Activated naive CD4-positive, alpha-beta T cell treated with anti-CD3 and anti-CD28 coated beads for 36 hours (primary cell): ENCODE measurements at regions not wholly inside any gene's neighbourhood (a gene's known extent, or its start where the extent isn't known, plus 50 kb on each side); places are given as distances from the start of the nearest gene placed in this dataset.
"Not testable (repeated sequence)": the region's sequence is repeated elsewhere in the genome, so short reads cannot be mapped to it uniquely, and the experiment has no call there.

Experiments
- CTCF ChIA-PET: fragments of 350-600 bp; sonication (Branson Sonifier 250); formaldehyde crosslinking; loops from one replicate; lab custom pipeline; 2021; ENCODE audit warnings: antibody characterized with exemption; lab: Charles Lee
- DNase-seq: peaks from one replicate; pipeline ENCODE4 v3.0.0-alpha.2; 2020
- H3K27ac Mint-ChIP-seq: one replicate; pipeline ENCODE4 v1.8.0; 2021; ENCODE audit warnings: mild to moderate bottlenecking, mixed read lengths
- H3K27me3 Mint-ChIP-seq: one replicate; pipeline ENCODE4 v1.8.0; 2021; ENCODE audit warnings: low read depth, mixed read lengths
- H3K36me3 Mint-ChIP-seq: one replicate; pipeline ENCODE4 v1.8.0; 2021; ENCODE audit warnings: low read depth, mixed read lengths
- H3K4me1 Mint-ChIP-seq: one replicate; pipeline ENCODE4 v1.8.0; 2021; ENCODE audit warnings: low read depth, mixed read lengths
- H3K4me3 Mint-ChIP-seq: one replicate; pipeline ENCODE4 v1.8.0; 2021; ENCODE audit warnings: mild to moderate bottlenecking, moderate library complexity, mixed read lengths
- H3K9me3 Mint-ChIP-seq: one replicate; pipeline ENCODE4 v1.8.0; 2021; ENCODE audit warnings: mixed read lengths
- intact Hi-C: fragments of 100-400 bp; cut with micrococcal nuclease; formaldehyde crosslinking; loops from one replicate; pipeline ENCODE4 v1.15.1; 2023

DNA sequence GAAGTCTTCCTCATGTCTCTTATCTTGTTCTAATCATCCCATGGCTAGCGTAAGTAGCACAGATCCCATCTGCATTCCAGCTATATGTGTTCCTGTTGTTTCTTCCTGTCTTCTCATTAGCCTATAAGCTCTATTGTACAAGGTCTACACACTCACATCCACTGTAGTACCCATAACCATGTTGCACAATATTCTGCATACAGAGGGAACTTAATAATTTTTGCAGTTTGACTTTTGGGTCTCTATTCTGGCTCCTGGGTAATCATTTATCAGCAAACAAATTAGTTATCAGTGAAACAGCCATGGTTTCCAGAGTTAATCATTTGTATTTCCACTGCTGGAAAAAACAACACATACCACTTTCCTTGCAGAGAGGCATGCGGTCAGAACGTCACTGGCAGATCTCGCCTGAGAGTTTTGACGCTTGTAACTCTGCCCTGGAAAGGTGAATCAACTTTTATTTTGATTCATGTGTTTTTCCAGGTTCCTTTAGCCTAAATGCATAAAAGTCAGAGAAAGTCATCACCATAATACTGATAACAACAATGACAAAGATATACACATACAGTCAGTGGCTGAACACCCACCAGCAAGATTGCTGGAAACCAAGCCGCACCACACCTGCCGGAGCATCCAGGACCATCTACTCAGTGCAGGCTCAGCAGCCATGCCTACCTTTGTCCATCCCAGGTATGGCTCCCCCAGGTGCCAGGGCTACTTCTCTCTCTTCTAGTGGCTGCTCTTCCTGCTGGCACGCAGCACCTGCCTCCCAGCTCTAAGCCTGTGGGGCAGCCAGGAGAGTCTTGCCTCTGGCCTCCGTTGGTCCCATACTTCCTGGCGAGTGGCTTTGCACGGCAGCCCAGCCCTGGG is 158.2 kb downstream of the QRSL1 start:
- Mint-ChIP-seq H3K9me3 (no peaks in the 10 kb centered on the region), H3K27me3 (peaks cover 9% of the 10 kb centered on the region), H3K4me3 (no peak overlapping the region), H3K27ac (no peak overlapping the region), H3K36me3 (no peaks in the 10 kb centered on the region), H3K4me1 (no peaks in the 10 kb centered on the region)
- CTCF ChIA-PET: no interaction called here
- no peak for DNase-seq
- intact Hi-C loops: no loop called here

DNA sequence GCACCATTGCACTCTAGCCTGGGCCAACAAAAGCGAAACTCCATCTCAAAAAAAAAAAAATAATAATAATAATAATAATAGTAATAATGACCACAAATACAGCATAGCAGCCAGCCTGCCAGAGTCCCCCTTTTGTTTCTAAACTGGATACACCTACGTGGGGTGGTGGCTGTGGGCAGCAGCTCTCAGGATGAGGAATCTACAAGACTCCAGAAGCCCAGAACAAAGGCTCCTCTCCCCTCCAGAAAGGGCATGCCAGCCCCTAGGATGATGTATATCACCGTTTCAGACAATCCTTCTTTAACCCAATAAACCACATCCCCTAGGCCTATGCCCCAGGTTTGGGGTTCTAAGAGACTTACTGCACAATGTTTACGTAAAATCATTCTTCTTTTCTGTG is 155.9 kb downstream of the QRSL1 start:
- intact Hi-C loops: no loop called here
- peaks cover 5% of the 10 kb centered on the region for H3K27me3 Mint-ChIP-seq
- no peak overlapping the region for H3K27ac Mint-ChIP-seq
- H3K9me3 Mint-ChIP-seq: no peaks in the 10 kb centered on the region
- CTCF ChIA-PET: no interaction called here
- no peaks in the 10 kb centered on the region for H3K36me3 Mint-ChIP-seq
- H3K4me3 Mint-ChIP-seq: no peak overlapping the region
- H3K4me1 Mint-ChIP-seq: no peaks in the 10 kb centered on the region
- DNase-seq: no peak

DNA sequence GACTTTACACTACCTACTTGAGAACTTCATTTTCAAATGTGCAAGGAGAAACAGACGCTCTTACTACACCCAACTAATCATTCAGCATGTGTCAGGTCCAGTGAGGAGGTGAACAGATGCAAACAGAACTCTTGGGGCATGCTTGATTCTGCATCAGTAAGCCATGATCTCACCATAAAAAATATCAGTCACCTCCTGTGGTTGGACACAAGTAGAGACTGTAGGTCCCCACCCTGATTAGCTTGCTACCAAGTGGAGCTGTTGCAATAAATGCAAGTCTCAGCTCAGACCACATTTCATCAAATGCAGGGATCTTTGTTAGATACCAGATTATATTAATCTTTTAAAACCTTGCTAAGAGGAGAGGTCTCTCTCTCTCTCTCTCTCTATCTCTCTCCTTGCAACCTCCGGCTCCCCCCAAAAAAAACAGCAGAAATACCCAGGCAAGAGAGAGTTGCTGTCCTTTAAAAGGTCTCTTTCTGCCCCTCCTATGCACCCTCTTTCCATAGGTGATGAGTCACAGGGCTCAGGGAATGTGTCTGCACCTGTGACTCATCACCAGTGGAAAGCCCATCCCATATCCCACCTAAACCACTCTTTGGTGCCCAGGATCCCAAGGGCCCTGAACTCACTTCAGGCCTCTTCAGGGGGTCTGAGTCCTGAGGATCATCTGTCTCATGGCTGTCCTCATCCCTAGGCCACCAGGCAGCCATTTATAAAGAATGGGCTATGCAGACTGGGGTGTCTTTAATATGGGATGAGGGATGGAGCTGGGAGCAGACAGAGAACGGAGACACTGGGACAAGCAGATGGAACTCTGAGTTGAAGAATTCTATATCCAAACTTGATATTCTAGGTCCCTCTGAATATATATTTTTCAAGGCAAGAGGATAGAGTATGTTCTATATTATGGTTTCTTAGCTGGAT is 154.5 kb downstream of the QRSL1 start:
- peaks cover 5% of the 10 kb centered on the region for H3K27me3 Mint-ChIP-seq
- H3K9me3 Mint-ChIP-seq: peaks cover 9% of the 10 kb centered on the region
- CTCF ChIA-PET: no interaction called here
- no peak overlapping the region for H3K27ac Mint-ChIP-seq
- peaks cover 1% of the 10 kb centered on the region for H3K36me3 Mint-ChIP-seq
- intact Hi-C loops: no loop called here
- no peak for DNase-seq
- no peaks in the 10 kb centered on the region for H3K4me1 Mint-ChIP-seq
- no peak overlapping the region for H3K4me3 Mint-ChIP-seq

DNA sequence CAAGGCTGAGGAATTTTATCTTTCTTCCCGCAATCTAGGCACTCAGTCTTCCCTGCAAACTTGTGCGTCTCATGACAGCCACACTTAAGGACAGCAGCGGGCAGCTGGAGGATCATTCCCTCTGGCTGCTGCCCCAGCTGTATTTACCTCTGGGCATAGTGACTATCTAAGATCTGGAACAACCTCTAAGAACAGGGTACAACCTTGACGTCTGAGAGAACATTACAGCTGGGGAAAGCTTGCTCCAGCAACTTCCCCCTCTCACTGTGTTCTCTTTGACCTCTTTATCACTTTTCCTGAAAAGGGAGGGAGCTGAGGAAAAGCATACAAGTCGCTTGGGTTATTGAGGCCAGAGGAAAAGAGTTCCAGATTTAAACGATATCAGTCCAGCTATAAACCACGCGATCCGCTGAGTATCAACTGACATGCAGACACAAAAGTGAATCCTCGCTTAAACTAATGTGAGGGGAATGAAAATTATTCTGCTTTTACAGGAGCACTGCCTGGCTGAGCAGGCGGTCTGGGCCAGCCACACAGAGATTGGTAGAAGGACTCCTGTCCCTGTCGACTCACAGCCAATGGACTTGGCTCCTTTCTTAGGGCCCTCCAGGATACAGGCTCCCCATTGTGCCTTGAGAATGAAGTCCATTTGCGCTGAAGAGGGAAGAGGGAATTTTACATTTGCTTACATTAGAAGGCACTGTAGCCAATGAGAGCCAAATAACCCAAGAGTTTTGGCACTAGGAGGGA is 153.3 kb downstream of the QRSL1 start:
- Mint-ChIP-seq H3K27ac (no peak overlapping the region), H3K9me3 (peaks cover 10% of the 10 kb centered on the region), H3K4me1 (no peaks in the 10 kb centered on the region), H3K27me3 (peaks cover 8% of the 10 kb centered on the region), H3K4me3 (no peak overlapping the region), H3K36me3 (peaks cover 1% of the 10 kb centered on the region)
- intact Hi-C loops: no loop called here
- no peak for DNase-seq
- CTCF ChIA-PET: no interaction called here

DNA sequence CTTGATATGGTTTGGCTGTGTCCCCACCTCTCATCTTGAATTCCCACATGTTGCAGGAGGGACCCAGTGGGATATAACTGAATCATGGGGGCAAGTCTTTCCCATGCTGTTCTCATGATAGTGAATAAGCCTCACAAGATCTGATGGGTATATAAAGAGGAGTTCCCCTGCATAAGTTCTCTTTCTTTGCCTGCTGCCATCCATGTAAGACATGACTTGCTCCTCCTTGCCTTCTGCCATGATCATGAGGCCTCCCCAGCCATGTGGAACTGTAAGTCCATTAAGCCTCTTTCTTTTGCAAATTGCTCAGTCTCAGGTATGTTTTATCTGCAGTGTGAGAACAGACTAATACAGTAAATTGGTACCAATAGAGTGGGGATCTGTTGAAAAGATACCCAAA is 150.2 kb downstream of the QRSL1 start:
- H3K36me3 Mint-ChIP-seq, H3K9me3 Mint-ChIP-seq, intact Hi-C loops, H3K27ac Mint-ChIP-seq, H3K4me1 Mint-ChIP-seq, H3K4me3 Mint-ChIP-seq, H3K27me3 Mint-ChIP-seq, CTCF ChIA-PET, DNase-seq: not testable (repeated sequence)

DNA sequence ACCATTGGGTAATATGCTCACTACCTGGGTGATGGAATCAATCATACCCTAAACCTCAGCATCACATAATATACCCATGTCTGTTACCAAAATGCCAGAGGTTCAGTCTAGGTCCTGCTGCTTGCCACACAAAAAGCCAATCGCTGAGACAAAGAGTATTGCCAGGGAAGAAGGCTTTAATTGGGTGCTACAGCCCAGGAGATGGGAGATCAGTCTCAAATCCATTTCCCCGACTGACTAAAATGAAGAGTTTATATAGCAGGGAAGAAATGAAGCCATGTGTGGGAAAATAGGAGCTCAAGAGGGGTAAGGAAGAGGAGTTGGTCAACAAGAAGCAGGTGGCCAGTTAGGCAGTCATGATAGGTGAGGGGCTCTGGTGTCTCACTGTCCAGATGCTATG is 149.6 kb downstream of the QRSL1 start:
- Mint-ChIP-seq H3K36me3 (peaks cover 1% of the 10 kb centered on the region), H3K9me3 (peaks cover 10% of the 10 kb centered on the region), H3K27me3 (peaks cover 5% of the 10 kb centered on the region), H3K4me3 (no peak overlapping the region), H3K4me1 (no peaks in the 10 kb centered on the region), H3K27ac (no peak overlapping the region)
- intact Hi-C loops: no loop called here
- DNase-seq: no peak
- CTCF ChIA-PET: no interaction called here

DNA sequence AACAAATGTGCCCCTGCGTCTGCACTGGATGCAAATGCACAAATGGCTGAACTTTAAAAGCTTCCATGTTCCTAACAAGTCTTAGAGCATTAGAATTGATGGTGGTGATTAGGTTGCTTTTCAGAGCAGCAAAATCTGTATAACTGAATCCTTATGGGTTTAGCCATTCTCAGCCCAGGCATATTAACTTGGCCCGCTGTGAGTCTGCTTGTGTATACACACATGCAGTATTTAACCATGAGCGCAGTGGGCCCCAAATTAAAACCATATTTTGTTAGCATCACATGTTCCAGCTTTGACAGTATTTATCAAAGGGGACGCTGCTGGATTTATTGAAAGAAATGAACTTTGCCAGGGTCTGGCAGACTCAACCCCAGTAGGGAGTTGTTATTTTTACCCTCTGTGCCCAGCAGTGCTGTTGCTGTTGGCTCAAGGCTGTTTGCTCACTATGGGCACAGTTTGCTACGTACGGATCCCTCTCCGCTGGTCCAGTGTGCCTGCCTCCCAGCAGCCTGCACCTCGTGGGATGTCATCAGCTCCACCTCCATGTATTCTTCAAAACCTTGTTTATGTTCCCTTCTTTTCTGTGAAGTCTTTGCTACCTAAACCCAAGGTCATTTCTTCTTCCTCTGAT is 144.7 kb downstream of the QRSL1 start:
- no peaks in the 10 kb centered on the region for H3K36me3 Mint-ChIP-seq
- no peak overlapping the region for H3K27ac Mint-ChIP-seq
- intact Hi-C loops: no loop called here
- peaks cover 7% of the 10 kb centered on the region for H3K9me3 Mint-ChIP-seq
- peaks cover 9% of the 10 kb centered on the region for H3K27me3 Mint-ChIP-seq
- DNase-seq: no peak
- no peak overlapping the region for H3K4me3 Mint-ChIP-seq
- CTCF ChIA-PET: interaction anchor here (0.6 kb wide), 1 partner anchor 329 kb away, joined by 4 read pairs; no protein-coding TSS in a partner anchor
- no peaks in the 10 kb centered on the region for H3K4me1 Mint-ChIP-seq

DNA sequence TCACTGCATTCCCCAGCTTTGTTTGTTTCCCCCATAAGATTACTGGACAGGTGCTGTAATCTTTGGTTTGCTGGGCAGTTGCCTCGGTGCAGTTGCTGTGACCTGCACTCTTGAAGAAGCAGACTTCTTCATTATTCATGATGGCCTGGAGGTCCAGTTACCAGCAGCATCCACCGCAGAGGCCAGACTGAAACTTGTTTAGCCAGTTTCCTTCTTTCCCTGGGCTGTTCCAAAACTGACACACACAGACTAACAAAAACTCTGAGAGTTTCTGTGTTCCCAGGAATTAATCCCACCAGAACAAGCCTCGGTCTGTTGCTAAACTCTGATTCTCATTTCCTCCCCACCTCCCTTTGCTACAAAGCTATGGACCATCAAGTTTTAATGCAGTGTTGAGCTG is 144.1 kb downstream of the QRSL1 start:
- no peaks in the 10 kb centered on the region for H3K4me1 Mint-ChIP-seq
- DNase-seq: no peak
- no peak overlapping the region for H3K27ac Mint-ChIP-seq
- intact Hi-C loops: no loop called here
- H3K4me3 Mint-ChIP-seq: no peak overlapping the region
- H3K9me3 Mint-ChIP-seq: peaks cover 5% of the 10 kb centered on the region
- no peaks in the 10 kb centered on the region for H3K36me3 Mint-ChIP-seq
- peaks cover 7% of the 10 kb centered on the region for H3K27me3 Mint-ChIP-seq
- CTCF ChIA-PET: interaction anchor here (0.6 kb wide), 1 partner anchor 328 kb away, joined by 4 read pairs; no protein-coding TSS in a partner anchor

DNA sequence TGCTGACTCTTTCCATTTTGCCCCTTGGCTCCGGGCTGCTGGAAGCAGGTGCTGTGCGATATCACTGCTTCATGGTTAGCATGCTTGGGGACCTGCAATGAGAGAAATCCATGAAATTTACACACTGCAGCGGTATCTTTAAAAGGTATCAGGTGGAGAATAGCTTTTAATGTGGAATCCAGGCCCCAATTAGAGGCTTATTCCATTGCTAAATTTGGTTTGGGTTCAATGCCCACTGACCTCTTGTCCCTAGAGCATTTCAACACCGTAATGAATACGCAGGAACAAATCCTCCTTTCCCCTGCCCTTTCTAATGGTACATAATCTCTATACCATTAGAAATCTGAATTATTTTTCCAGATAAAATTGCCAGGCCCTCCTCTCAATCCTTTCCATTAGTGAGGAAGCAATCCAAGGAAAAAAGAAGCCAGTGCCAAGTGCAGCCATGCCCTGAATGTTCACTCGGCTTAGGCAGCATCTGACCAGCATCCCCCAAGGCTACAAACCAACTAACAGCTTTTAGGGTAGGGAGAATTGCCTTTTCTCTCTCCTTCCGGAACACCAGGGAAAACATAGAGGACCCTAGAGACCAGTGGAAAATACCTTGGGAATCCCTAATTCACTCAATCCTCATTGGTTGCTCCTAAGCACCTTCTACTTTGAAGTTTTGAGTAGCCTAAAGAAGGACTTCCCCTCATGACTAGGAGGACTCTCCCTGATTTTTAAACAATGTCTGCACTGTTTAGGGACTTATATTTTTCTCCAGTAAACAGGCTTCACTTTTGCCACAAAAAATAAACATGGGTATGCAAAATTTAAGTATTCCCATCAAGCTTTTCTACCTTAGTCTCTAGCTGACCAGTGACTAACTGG is 143.1 kb downstream of the QRSL1 start:
- no peaks in the 10 kb centered on the region for H3K4me1 Mint-ChIP-seq
- H3K4me3 Mint-ChIP-seq: no peak overlapping the region
- peaks cover 6% of the 10 kb centered on the region for H3K27me3 Mint-ChIP-seq
- peaks cover 5% of the 10 kb centered on the region for H3K9me3 Mint-ChIP-seq
- H3K36me3 Mint-ChIP-seq: no peaks in the 10 kb centered on the region
- DNase-seq: no peak
- intact Hi-C loops: no loop called here
- CTCF ChIA-PET: no interaction called here
- H3K27ac Mint-ChIP-seq: no peak overlapping the region

DNA sequence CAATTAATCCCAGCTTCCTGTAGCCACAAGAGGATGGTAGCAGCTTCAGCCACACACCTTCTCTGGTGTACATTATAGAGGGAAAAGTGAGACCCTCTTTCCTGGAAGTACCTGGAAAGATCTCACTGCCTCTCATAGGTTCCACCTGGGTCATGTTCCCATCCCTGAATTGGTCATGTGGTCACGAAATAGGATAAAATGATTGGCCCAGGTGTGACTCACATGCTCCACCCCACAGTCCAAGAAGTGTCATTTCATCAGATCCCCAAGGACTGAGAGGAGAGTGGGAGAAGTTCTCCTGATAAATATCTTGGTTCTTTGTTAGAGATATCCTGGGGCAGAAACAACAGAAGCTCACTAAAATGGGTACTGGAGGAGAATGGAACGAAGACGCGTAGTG is 142.4 kb downstream of the QRSL1 start:
- Mint-ChIP-seq H3K9me3 (peaks cover 5% of the 10 kb centered on the region), H3K27me3 (peaks cover 7% of the 10 kb centered on the region), H3K4me3 (no peak overlapping the region), H3K4me1 (no peaks in the 10 kb centered on the region), H3K36me3 (no peaks in the 10 kb centered on the region), H3K27ac (no peak overlapping the region)
- CTCF ChIA-PET: no interaction called here
- intact Hi-C loops: no loop called here
- DNase-seq: no peak

DNA sequence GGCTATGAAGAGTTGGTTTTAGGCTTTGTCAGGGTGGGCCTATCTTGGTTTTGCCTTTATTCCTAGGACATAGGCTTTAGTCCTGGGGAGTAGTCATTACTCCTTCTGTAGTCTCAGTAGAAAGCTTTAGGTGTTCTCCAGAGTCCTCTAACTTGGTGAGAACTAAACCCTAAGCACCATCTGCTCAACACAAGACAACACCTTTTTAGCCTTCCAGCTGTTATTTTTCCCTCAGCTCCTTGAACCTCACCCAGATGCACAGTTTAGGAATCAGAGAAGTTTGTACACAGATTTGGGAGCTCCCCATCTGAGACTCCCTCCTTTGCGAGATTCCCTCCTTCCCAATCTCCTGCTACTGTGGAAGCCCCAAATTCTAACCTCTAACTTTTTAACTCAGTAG is 141.3 kb downstream of the QRSL1 start:
- Mint-ChIP-seq H3K4me1 (no peaks in the 10 kb centered on the region), H3K27me3 (peaks cover 8% of the 10 kb centered on the region), H3K27ac (no peak overlapping the region), H3K9me3 (peaks cover 5% of the 10 kb centered on the region), H3K36me3 (no peaks in the 10 kb centered on the region), H3K4me3 (no peak overlapping the region)
- CTCF ChIA-PET: no interaction called here
- no peak for DNase-seq
- intact Hi-C loops: no loop called here
